Activated CD8-positive, alpha-beta T cell treated with anti-CD3 and anti-CD28 coated beads for 36 hours (primary cell): ENCODE measurements at regions not wholly inside any gene's neighbourhood (a gene's known extent, or its start where the extent isn't known, plus 50 kb on each side); places are given as distances from the start of the nearest gene placed in this dataset.

Experiments used
- ATAC-seq: fragments of 200-7000 bp; cut with Tn5 transposase; one replicate; pipeline ENCODE4 v1.10.0; 2021; ENCODE audit warnings: mild to moderate bottlenecking, moderate library complexity
- CTCF ChIA-PET: fragments of 350-600 bp; sonication (Branson Sonifier 250); formaldehyde crosslinking; loops from one replicate; lab custom pipeline; 2021; ENCODE audit warnings: antibody characterized with exemption; lab: Charles Lee
- POLR2A ChIA-PET: fragments of 350-600 bp; sonication (Branson Sonifier 250); formaldehyde crosslinking; loops from one replicate; lab custom pipeline; 2021; ENCODE audit warnings: antibody characterized with exemption; lab: Charles Lee
- DNase-seq: peaks from one replicate; pipeline ENCODE4 v3.0.0-alpha.2; 2020
- H3K27ac Mint-ChIP-seq: one replicate; pipeline ENCODE4 v1.8.0; 2021; ENCODE audit warnings: mild to moderate bottlenecking, mixed read lengths
- H3K27me3 Mint-ChIP-seq: one replicate; pipeline ENCODE4 v1.8.0; 2021; ENCODE audit warnings: mixed read lengths
- H3K36me3 Mint-ChIP-seq: one replicate; pipeline ENCODE4 v1.8.0; 2021; ENCODE audit warnings: low read depth, mixed read lengths
- H3K4me1 Mint-ChIP-seq: one replicate; pipeline ENCODE4 v1.8.0; 2021; ENCODE audit warnings: low read depth, mixed read lengths
- H3K4me3 Mint-ChIP-seq: one replicate; pipeline ENCODE4 v1.8.0; 2021; ENCODE audit warnings: mild to moderate bottlenecking, moderate library complexity, mixed read lengths
- H3K9me3 Mint-ChIP-seq: one replicate; pipeline ENCODE4 v1.8.0; 2021; ENCODE audit warnings: mixed read lengths
- intact Hi-C: fragments of 100-400 bp; cut with micrococcal nuclease; formaldehyde crosslinking; loops from one replicate; pipeline ENCODE4 v1.10.0; 2022
- TF ChIP-seq, protein P1 (sequence below): fragments of 200-600 bp; IDR thresholded peaks from one replicate; pipeline ENCODE4 v1.8.0; 2022; ENCODE audit warnings: antibody characterized with exemption, mild to moderate bottlenecking

DNA sequence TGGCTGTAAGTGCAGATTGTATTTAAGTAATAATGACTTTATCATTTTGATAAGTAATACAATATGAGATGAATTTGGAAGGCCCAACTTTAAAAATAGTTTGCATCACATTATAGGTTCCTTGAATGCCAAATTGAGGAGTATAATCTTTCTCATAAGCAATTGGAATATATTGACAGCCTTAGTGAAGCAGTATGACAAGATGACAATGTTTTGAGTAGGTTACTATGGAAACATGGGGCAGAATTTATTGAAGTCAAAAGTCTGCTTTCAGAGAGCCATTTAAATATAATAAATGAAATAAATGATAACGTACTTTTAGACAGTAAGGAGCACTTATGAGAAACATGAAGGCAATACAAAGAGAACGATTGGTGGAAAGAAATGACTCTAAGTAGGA is 776.4 kb downstream of the TECRL start:
- no peaks in the 10 kb centered on the region for H3K4me1 Mint-ChIP-seq
- TF ChIP-seq, protein P1, sequence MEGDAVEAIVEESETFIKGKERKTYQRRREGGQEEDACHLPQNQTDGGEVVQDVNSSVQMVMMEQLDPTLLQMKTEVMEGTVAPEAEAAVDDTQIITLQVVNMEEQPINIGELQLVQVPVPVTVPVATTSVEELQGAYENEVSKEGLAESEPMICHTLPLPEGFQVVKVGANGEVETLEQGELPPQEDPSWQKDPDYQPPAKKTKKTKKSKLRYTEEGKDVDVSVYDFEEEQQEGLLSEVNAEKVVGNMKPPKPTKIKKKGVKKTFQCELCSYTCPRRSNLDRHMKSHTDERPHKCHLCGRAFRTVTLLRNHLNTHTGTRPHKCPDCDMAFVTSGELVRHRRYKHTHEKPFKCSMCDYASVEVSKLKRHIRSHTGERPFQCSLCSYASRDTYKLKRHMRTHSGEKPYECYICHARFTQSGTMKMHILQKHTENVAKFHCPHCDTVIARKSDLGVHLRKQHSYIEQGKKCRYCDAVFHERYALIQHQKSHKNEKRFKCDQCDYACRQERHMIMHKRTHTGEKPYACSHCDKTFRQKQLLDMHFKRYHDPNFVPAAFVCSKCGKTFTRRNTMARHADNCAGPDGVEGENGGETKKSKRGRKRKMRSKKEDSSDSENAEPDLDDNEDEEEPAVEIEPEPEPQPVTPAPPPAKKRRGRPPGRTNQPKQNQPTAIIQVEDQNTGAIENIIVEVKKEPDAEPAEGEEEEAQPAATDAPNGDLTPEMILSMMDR: no peak
- intact Hi-C loops: no loop called here
- no peaks in the 10 kb centered on the region for H3K27me3 Mint-ChIP-seq
- no peak overlapping the region for H3K4me3 Mint-ChIP-seq
- H3K9me3 Mint-ChIP-seq: peaks cover 15% of the 10 kb centered on the region
- ATAC-seq (no peak), DNase-seq (no peak)
- H3K27ac Mint-ChIP-seq: no peak overlapping the region
- POLR2A ChIA-PET: no interaction called here
- CTCF ChIA-PET: interaction anchor here (0.7 kb wide), 1 partner anchor 54 kb away, joined by 3 read pairs; no protein-coding TSS in a partner anchor
- H3K36me3 Mint-ChIP-seq: no peaks in the 10 kb centered on the region

DNA sequence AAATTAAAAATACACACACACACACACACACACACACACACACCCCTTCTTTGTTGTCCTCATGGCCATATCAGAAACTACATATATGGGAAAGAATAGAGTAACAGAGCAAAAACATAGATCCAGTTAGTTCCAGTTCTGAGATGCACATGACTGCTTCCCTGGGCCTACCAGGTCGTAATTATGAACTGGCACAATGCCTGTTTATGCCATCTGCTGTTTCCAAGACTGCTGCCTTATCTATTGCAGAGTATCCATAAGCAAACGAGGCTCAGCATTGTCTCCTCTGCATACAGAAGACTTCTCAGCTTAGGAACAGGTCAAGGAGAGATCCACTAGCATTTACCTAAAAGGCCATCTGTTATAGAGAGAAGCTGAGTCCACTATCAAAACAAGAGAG is 789.0 kb downstream of the TECRL start:
- Mint-ChIP-seq H3K4me1 (no peaks in the 10 kb centered on the region), H3K4me3 (no peak overlapping the region), H3K9me3 (peaks cover 4% of the 10 kb centered on the region), H3K27ac (no peak overlapping the region), H3K27me3 (no peaks in the 10 kb centered on the region), H3K36me3 (no peaks in the 10 kb centered on the region)
- ATAC-seq: no peak
- TF ChIP-seq, protein P1: no peak
- ChIA-PET POLR2A (no interaction called here), CTCF (no interaction called here)
- intact Hi-C loops: no loop called here
- DNase-seq: no peak

DNA sequence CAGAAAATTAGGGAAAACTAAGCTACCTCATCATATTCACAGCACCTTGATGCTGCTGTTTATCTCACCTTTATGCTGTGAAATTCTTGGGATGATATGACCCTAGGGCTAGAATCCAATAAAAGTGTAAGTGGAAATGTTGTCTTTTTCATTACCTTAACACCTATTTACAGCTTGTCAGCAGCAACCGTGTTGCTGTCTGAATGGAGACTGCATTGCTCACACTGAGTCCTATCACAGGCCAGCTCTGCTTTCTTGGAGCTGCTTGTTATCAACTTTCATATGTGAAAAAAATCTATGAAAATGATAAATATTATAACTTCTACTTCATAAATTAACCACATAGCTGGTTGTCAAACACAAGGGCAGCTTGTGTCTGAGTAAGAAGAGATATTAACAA is 789.5 kb downstream of the TECRL start:
- TF ChIP-seq, protein P1: no peak
- Mint-ChIP-seq H3K9me3 (peaks cover 4% of the 10 kb centered on the region), H3K4me1 (no peaks in the 10 kb centered on the region), H3K4me3 (no peak overlapping the region), H3K27me3 (no peaks in the 10 kb centered on the region), H3K27ac (no peak overlapping the region), H3K36me3 (no peaks in the 10 kb centered on the region)
- POLR2A ChIA-PET: no interaction called here
- DNase-seq (no peak), ATAC-seq (no peak)
- intact Hi-C loops: no loop called here
- CTCF ChIA-PET: no interaction called here

DNA sequence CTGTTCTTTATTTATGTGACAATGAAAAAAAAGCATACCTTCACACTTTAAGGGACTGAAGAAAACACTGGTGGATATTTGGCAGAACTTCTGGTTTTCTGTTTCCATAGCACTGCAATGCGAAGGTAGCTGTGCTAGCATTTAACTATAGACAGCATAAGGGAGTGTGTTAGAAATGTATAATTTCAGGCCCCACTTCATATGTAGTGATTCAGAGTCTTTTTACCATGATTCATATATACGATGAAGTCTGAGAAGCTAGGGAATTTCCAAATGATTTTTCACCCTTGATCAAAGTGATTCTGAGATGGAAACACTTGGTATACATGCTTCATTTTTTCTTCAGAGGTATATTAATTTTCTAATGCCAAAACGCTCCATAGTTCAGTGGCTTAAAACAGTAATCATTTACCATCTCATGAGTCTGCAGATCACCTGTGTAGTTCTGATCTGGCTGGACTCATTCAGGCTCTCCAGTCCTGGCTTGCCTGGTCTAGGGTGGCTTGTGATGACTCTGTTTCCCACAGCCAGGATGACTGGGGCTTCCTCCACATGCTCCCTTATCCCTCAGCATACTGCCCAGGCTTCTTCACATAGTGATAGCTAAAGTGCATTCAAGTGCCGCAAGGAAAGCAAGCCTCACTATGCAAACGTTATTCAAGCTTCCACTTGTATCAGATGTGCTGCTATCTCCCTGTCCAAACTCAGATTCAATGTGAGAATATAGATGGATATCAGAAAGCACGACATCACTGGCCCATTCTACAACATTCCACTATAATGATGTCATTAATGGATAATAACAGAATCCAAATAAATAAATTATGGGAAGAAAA is 790.1 kb downstream of the TECRL start:
- TF ChIP-seq, protein P1: no peak
- CTCF ChIA-PET: no interaction called here
- Mint-ChIP-seq H3K27ac (no peak overlapping the region), H3K4me3 (no peak overlapping the region), H3K9me3 (peaks cover 4% of the 10 kb centered on the region), H3K36me3 (no peaks in the 10 kb centered on the region), H3K4me1 (no peaks in the 10 kb centered on the region), H3K27me3 (no peaks in the 10 kb centered on the region)
- DNase-seq (no peak), ATAC-seq (no peak)
- intact Hi-C loops: no loop called here
- POLR2A ChIA-PET: no interaction called here

DNA sequence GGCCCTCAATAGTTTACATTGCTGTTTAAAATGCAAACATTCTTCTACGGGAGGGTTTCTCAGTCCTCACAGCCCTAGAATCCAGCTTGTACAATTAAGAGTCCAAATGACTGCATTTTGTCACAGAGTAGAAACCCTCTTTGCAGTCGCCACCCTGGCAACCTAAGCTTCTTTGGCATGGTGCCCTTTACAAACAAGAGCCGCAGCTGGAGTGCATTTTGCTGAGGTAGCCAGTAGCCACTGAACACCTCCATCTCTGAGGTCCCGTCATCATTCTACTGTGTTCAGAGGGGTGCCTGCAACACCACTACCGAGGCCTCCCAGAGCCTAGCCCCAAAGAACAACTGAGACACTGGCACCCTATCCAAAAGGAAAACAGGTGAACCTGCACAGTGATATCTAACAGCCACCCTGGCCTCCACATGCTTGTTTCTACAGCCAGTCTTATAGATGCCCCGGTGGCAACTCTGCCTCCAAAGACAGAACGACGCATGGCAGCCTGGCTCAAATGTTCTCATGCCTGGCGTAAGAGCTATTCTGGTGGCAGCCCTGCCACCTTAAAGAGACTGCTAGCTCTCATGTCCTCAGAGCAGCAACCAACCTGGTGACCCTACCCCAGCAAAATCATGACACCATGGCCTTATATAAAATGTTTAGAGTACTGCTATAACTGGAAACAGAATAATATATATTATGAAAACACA is 801.9 kb downstream of the TECRL start:
- ChIA-PET POLR2A (no interaction called here), CTCF (no interaction called here)
- DNase-seq (no peak), ATAC-seq (no peak)
- TF ChIP-seq, protein P1: no peak
- no peaks in the 10 kb centered on the region for H3K36me3 Mint-ChIP-seq
- no peak overlapping the region for H3K4me3 Mint-ChIP-seq
- no peak overlapping the region for H3K27ac Mint-ChIP-seq
- no peaks in the 10 kb centered on the region for H3K4me1 Mint-ChIP-seq
- H3K27me3 Mint-ChIP-seq: no peaks in the 10 kb centered on the region
- intact Hi-C loops: no loop called here
- peaks cover 7% of the 10 kb centered on the region for H3K9me3 Mint-ChIP-seq
